ENCODE measurements at regions not wholly inside any gene's neighbourhood (a gene's known extent, or its start where the extent isn't known, plus 50 kb on each side); places are given as distances from the start of the nearest gene placed in this dataset.

DNA sequence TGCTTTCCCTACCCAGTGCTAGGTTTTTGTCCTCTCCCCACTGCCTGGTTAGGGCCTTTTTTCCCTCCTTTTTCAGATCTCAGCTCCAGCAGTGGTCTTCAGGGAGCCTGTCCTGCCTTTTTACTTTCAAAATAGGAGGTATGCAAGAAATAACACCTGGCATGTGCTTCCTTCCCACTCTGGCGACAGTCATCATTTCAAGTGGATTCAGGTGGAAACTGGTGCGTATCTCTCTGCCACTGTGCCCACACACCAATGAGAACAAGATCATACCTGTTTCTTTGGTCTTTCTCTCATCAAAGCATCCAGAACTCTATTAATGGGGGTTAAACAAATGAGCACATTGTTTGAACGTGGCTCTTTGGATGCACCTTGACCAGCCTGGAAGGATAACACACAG, 95.7 kb upstream of the GGTLC1 start:
- H3K36me3 ChIP-seq (ENCODE audit: control insufficient read depth, insufficient read depth, low read length) = no peaks in the 10 kb centered on the region
- in situ Hi-C loops (cut with HindIII; ENCODE audit: low pct_unique_long_range_greater_than_20kb, low sequenced_read_pairs) (no loop called here), intact Hi-C loops (cut with micrococcal nuclease; ENCODE audit: unreplicated experiment) (no loop called here)
- ChIA-PET CTCF (no interaction called here), POLR2A (no interaction called here)
- no peak overlapping the region for H3K4me3 ChIP-seq (ENCODE audit: low read depth in 2 of 2, low read length in 2 of 2)
- TF ChIP-seq POLR2AphosphoS5 (IDR thresholded peaks at IDR 0.05; ENCODE audit: low read depth, low read length) (no peak), SIN3A (IDR thresholded peaks at IDR 0.05; ENCODE audit: borderline replicate concordance, insufficient read depth, low read depth, low read length) (no peak), TCF7L2 (IDR thresholded peaks at IDR 0.05; ENCODE audit: low read depth, low read length) (no peak)
- TF ChIP-seq, protein P1, sequence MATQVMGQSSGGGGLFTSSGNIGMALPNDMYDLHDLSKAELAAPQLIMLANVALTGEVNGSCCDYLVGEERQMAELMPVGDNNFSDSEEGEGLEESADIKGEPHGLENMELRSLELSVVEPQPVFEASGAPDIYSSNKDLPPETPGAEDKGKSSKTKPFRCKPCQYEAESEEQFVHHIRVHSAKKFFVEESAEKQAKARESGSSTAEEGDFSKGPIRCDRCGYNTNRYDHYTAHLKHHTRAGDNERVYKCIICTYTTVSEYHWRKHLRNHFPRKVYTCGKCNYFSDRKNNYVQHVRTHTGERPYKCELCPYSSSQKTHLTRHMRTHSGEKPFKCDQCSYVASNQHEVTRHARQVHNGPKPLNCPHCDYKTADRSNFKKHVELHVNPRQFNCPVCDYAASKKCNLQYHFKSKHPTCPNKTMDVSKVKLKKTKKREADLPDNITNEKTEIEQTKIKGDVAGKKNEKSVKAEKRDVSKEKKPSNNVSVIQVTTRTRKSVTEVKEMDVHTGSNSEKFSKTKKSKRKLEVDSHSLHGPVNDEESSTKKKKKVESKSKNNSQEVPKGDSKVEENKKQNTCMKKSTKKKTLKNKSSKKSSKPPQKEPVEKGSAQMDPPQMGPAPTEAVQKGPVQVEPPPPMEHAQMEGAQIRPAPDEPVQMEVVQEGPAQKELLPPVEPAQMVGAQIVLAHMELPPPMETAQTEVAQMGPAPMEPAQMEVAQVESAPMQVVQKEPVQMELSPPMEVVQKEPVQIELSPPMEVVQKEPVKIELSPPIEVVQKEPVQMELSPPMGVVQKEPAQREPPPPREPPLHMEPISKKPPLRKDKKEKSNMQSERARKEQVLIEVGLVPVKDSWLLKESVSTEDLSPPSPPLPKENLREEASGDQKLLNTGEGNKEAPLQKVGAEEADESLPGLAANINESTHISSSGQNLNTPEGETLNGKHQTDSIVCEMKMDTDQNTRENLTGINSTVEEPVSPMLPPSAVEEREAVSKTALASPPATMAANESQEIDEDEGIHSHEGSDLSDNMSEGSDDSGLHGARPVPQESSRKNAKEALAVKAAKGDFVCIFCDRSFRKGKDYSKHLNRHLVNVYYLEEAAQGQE (IDR thresholded peaks at IDR 0.05; ENCODE audit: insufficient read depth in 1 of 2, low read depth in 2 of 2, low read length in 1 of 2) = no peak
- TF ChIP-seq, protein P2, sequence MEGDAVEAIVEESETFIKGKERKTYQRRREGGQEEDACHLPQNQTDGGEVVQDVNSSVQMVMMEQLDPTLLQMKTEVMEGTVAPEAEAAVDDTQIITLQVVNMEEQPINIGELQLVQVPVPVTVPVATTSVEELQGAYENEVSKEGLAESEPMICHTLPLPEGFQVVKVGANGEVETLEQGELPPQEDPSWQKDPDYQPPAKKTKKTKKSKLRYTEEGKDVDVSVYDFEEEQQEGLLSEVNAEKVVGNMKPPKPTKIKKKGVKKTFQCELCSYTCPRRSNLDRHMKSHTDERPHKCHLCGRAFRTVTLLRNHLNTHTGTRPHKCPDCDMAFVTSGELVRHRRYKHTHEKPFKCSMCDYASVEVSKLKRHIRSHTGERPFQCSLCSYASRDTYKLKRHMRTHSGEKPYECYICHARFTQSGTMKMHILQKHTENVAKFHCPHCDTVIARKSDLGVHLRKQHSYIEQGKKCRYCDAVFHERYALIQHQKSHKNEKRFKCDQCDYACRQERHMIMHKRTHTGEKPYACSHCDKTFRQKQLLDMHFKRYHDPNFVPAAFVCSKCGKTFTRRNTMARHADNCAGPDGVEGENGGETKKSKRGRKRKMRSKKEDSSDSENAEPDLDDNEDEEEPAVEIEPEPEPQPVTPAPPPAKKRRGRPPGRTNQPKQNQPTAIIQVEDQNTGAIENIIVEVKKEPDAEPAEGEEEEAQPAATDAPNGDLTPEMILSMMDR (IDR thresholded peaks at IDR 0.05) = no peak
- H3K27ac ChIP-seq (ENCODE audit: low read length) = no peak overlapping the region
- H3K4me1 ChIP-seq (ENCODE audit: control insufficient read depth, insufficient read depth, low read length) = no peaks in the 10 kb centered on the region
- no peaks in the 10 kb centered on the region for H3K9me3 ChIP-seq (ENCODE audit: control insufficient read depth, insufficient read depth, low read depth, low read length)
- no TSS peak for BruUV-seq (replicated peaks)
- ATAC-seq (no peak), DNase-seq (ENCODE audit: low read depth, low spot score) (no peak)
- H3K27me3 ChIP-seq (ENCODE audit: control insufficient read depth, insufficient read depth, low read length) = peaks cover 2% of the 10 kb centered on the region; the same call in 1 of the 2 replicates

DNA sequence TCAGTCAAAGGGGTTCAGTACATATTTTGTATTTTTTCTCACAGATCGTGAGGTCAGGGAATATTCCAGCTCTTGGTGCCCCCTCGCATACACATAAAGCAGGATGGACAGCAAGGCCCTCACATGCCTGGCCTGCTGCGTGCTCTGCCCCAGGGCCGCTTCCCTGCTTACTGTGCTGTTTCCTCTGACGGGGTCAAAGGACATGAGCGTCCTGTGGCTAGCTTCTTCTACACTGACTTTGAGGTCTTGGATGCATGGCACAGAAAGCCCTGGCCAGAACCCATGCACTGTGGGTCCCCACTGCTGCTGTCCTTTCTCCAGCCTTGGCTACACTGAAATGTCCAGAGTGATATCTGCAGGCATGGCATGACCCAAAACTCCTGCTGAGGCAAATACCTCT, 92.5 kb upstream of the GGTLC1 start:
- in situ Hi-C loops (cut with HindIII; ENCODE audit: low pct_unique_long_range_greater_than_20kb, low sequenced_read_pairs) = no loop called here
- TF ChIP-seq, protein P1 (IDR thresholded peaks at IDR 0.05; ENCODE audit: insufficient read depth in 1 of 2, low read depth in 2 of 2, low read length in 1 of 2) = no peak
- TF ChIP-seq SIN3A (IDR thresholded peaks at IDR 0.05; ENCODE audit: borderline replicate concordance, insufficient read depth, low read depth, low read length) (no peak), TCF7L2 (IDR thresholded peaks at IDR 0.05; ENCODE audit: low read depth, low read length) (no peak), POLR2AphosphoS5 (IDR thresholded peaks at IDR 0.05; ENCODE audit: low read depth, low read length) (no peak)
- TF ChIP-seq, protein P2 (IDR thresholded peaks at IDR 0.05) = no peak

More for the DNA sequence above, 92.5 kb upstream of the GGTLC1 start:
- Histone ChIP-seq H3K4me3 (ENCODE audit: low read depth in 2 of 2, low read length in 2 of 2) (no peak overlapping the region), H3K4me1 (ENCODE audit: control insufficient read depth, insufficient read depth, low read length) (no peaks in the 10 kb centered on the region), H3K27me3 (ENCODE audit: control insufficient read depth, insufficient read depth, low read length) (peaks cover 1% of the 10 kb centered on the region; the same call in 1 of the 2 replicates), H3K9me3 (ENCODE audit: control insufficient read depth, insufficient read depth, low read depth, low read length) (no peaks in the 10 kb centered on the region), H3K27ac (ENCODE audit: low read length) (no peak overlapping the region), H3K36me3 (ENCODE audit: control insufficient read depth, insufficient read depth, low read length) (no peaks in the 10 kb centered on the region)
- DNase-seq (ENCODE audit: low read depth, low spot score) = no peak
- no TSS peak for BruUV-seq (replicated peaks)
- ChIA-PET CTCF (no interaction called here), POLR2A (no interaction called here)
- ATAC-seq = no peak
- intact Hi-C loops (cut with micrococcal nuclease; ENCODE audit: unreplicated experiment) = no loop called here
